HepG2 (cell line): ENCODE measurements at regions not wholly inside any gene's neighbourhood (a gene's known extent, or its start where the extent isn't known, plus 50 kb on each side); places are given as distances from the start of the nearest gene placed in this dataset.

Experiments
- ATAC-seq: fragments of 200-7000 bp; cut with Tn5 transposase; 3 replicates; pipeline ENCODE4 v1.9.1; 2020; ENCODE audit warnings: mild to moderate bottlenecking, moderate library complexity
- BruUV-seq: library from RNA; stranded (reverse); fragments of 400-500 nt; replicated peaks from 2 replicates; lab custom pipeline; 2021; lab: Mats Ljungman, UMichigan
- CTCF ChIA-PET: fragments of 300-600 bp; formaldehyde crosslinking; extraction: SDS; loops from one replicate; lab custom pipeline; 2021; ENCODE audit warnings: low total read pairs, inconsistent platforms, low intra/inter-chr PET ratio; lab: Yijun Ruan, JAX
- POLR2A ChIA-PET: fragments of 350-600 bp; sonication (Branson Sonifier 250); formaldehyde crosslinking; loops from one replicate; lab custom pipeline; 2020; ENCODE audit warnings: antibody characterized with exemption, inconsistent platforms; lab: Yijun Ruan, JAX
- DNase-seq: peaks from one replicate; pipeline ENCODE4 v3.0.0-alpha.2; 2015; ENCODE audit warnings: low spot score
- FAIRE-seq: peaks from 3 replicates; lab custom pipeline; 2011; peaks lifted over from hg19 to GRCh38; lab: Jason Lieb, UNC
- H2AFZ ChIP-seq: one replicate; pipeline ENCODE4 v1.6.1; 2011; ENCODE audit warnings: low read length, inconsistent platforms
- H3K27ac ChIP-seq: fragments of 300-600 bp; 3 replicates; pipeline ENCODE4 v1.8.0; 2011; ENCODE audit warnings: mixed run types, mild to moderate bottlenecking, mixed read lengths, low read length, inconsistent platforms; ENCODE audit not compliant: insufficient read depth; ENCODE audit errors: extremely low read length
- H3K27me3 ChIP-seq, 2 experiments: fragments of 200-600 bp in 1 of 2; 2 replicates in 1 of 2; 3 replicates in 1 of 2; pipeline versions ENCODE4 v1.6.0 to v1.8.0; 2011; ENCODE audit warnings: low read length in 2 of 2, mild to moderate bottlenecking in 2 of 2, moderate library complexity in 2 of 2, inconsistent platforms in 1 of 2; ENCODE audit not compliant: insufficient read depth in 2 of 2, control insufficient read depth in 1 of 2
- H3K36me3 ChIP-seq, 2 experiments: fragments of 200-600 bp in 1 of 2; replicated peaks in 1 of 2; 2 replicates in 1 of 2; 3 replicates in 1 of 2; pipeline versions ENCODE4 v1.5.1 to v1.8.0; 2011; ENCODE audit warnings: low read length in 2 of 2, inconsistent platforms in 1 of 2; ENCODE audit not compliant: insufficient read depth in 2 of 2, control insufficient read depth in 1 of 2
- H3K4me1 ChIP-seq: 2 replicates; pipeline ENCODE4 v1.5.1; 2012; ENCODE audit warnings: low read length, inconsistent platforms; ENCODE audit not compliant: insufficient read depth
- H3K4me2 ChIP-seq: 2 replicates; pipeline ENCODE4 v1.6.0; 2011; ENCODE audit warnings: low read depth, low read length, inconsistent platforms
- H3K4me3 ChIP-seq, 3 experiments: fragments of 200-600 bp in 1 of 3; sonication (generic), shearing (Covaris generic) in 1 of 3; replicated peaks in 1 of 3; 2 replicates each; pipeline ENCODE4 v1.5.1; 2011 to 2016; ENCODE audit warnings: low read length in 3 of 3, inconsistent platforms in 2 of 3, low read depth in 2 of 3, mild to moderate bottlenecking in 2 of 3, control low read depth in 1 of 3, mixed read lengths in 1 of 3; ENCODE audit not compliant: insufficient read depth in 1 of 3
- H3K79me2 ChIP-seq: one replicate; pipeline ENCODE4 v1.6.1; 2011; ENCODE audit warnings: low read length, inconsistent platforms; ENCODE audit not compliant: insufficient read depth
- H3K9ac ChIP-seq: 2 replicates; pipeline ENCODE4 v1.6.0; 2011; ENCODE audit warnings: mild to moderate bottlenecking, low read depth, low read length, inconsistent platforms; ENCODE audit not compliant: insufficient read depth
- H3K9me3 ChIP-seq: 2 replicates; pipeline ENCODE4 v1.5.1; 2012; ENCODE audit warnings: mild to moderate bottlenecking, low read length
- H4K20me1 ChIP-seq: 2 replicates; pipeline ENCODE4 v1.6.0; 2011; ENCODE audit warnings: inconsistent platforms, mild to moderate bottlenecking, low read length, moderate library complexity; ENCODE audit not compliant: insufficient read depth
- ASH2L ChIP-seq: fragments of 300-600, 200-600 bp; sonication (generic); IDR thresholded peaks from 2 replicates; pipeline ENCODE4 v1.7.0; 2017; ENCODE audit warnings: low read depth, mild to moderate bottlenecking, moderate library complexity, mixed read lengths, low read length; ENCODE audit not compliant: insufficient read length
- DNMT1 ChIP-seq: sonication (generic); formaldehyde crosslinking; IDR thresholded peaks from 2 replicates; pipeline ENCODE4 v1.5.1; 2020; ENCODE audit warnings: mild to moderate bottlenecking, missing genetic modification reagents
- MAFF ChIP-seq: IDR thresholded peaks from 2 replicates; pipeline ENCODE4 v1.6.1; 2011; ENCODE audit warnings: low read depth, low read length, improper control_type of control experiment
- MAFK ChIP-seq, 2 experiments: IDR thresholded peaks in 1 of 2; conservative IDR thresholded peaks in 1 of 2; 2 replicates each; pipeline ENCODE4 v1.6.1; 2011; ENCODE audit warnings: improper control_type of control experiment in 2 of 2, low read length in 2 of 2
- ZBTB43 ChIP-seq: sonication (generic); formaldehyde crosslinking; conservative IDR thresholded peaks from 2 replicates; pipeline ENCODE4 v1.4.0; 2020; ENCODE audit warnings: missing genetic modification reagents
- WGBS: methylation state at CpG from one replicate; pipeline ENCODE4 v1.1.6; 2017; ENCODE audit warnings: low lambda C conversion rate; 5-methylcytosine and 5-hydroxymethylcytosine counted together
- in situ Hi-C: cut with HindIII; loops from 2 replicates; pipeline ENCODE4 v1.10.0; 2017; ENCODE audit warnings: low pct_unique_long_range_greater_than_20kb; ENCODE audit not compliant: extremely low pct_ligation_motif_present
- intact Hi-C: fragments of 100-400 bp; cut with micrococcal nuclease; formaldehyde crosslinking; loops from one replicate; pipeline ENCODE4 v1.10.0; 2022; ENCODE audit not compliant: unreplicated experiment
- TF ChIP-seq, protein P1 (sequence below): sonication (generic); formaldehyde crosslinking; IDR thresholded peaks from 2 replicates; pipeline ENCODE4 v1.5.0; 2020; ENCODE audit warnings: missing genetic modification reagents
- TF ChIP-seq, protein P2 (sequence below): sonication (generic); formaldehyde crosslinking; IDR thresholded peaks from 2 replicates; pipeline ENCODE4 v1.4.0; 2020; ENCODE audit warnings: low read depth, missing genetic modification reagents

DNA sequence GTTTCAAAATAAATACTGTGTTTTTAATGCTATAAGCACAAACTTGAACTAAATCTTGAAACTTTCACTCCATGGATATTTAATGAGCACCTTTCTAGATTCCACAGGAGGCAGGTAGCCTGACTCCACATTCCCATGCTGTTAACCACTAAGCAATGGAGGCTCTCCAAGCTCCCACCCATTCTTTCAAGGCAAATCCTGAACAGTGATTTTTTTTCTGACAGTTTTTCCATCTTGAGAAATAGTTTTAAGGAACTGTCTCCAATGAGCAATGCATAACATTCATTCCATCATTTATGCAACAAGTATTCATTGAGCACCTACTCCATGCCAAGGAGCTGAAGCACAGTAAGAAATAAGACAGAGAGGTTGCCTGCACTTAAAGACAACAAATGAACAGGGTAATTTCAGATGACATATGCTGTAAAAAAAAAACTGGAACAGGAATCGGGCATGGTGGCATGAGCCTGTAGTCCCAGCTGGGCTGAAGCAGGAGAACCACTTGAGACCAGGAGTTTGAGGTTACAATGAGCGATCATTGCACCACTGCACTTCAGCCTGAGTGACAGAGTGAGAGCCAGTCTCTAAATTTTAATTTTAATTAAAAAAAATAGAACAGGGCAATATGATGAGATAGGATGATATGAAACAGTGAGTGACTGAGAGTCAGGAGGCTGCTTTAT, 102.3 kb upstream of the CPSF6 start (continued):
- TF ChIP-seq ZBTB43 (CRISPR knock-in tag) = no peak
- TF ChIP-seq, protein P1, sequence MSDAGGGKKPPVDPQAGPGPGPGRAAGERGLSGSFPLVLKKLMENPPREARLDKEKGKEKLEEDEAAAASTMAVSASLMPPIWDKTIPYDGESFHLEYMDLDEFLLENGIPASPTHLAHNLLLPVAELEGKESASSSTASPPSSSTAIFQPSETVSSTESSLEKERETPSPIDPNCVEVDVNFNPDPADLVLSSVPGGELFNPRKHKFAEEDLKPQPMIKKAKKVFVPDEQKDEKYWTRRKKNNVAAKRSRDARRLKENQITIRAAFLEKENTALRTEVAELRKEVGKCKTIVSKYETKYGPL (CRISPR knock-in tag) = no peak
- no peak for TF ChIP-seq DNMT1 (CRISPR knock-in tag)
- TF ChIP-seq, all 625 proteins: peak for 0

GRCh38 chr12:69141074-69141473, 98.3 kb upstream of the CPSF6 start:
- POLR2A ChIA-PET = no interaction called here
- H3K9me3 ChIP-seq = no peaks in the 10 kb centered on the region
- no peak for TF ChIP-seq ASH2L
- TF ChIP-seq MAFK (conservative IDR thresholded peaks at IDR 0.05 in 1 of 2, IDR thresholded peaks at IDR 0.05 in 1 of 2; ENCODE audit: low read length in 2 of 2) = peak; percentile 69 to 76; a peak in 3 of 4 replicates
- TF ChIP-seq, protein P2, sequence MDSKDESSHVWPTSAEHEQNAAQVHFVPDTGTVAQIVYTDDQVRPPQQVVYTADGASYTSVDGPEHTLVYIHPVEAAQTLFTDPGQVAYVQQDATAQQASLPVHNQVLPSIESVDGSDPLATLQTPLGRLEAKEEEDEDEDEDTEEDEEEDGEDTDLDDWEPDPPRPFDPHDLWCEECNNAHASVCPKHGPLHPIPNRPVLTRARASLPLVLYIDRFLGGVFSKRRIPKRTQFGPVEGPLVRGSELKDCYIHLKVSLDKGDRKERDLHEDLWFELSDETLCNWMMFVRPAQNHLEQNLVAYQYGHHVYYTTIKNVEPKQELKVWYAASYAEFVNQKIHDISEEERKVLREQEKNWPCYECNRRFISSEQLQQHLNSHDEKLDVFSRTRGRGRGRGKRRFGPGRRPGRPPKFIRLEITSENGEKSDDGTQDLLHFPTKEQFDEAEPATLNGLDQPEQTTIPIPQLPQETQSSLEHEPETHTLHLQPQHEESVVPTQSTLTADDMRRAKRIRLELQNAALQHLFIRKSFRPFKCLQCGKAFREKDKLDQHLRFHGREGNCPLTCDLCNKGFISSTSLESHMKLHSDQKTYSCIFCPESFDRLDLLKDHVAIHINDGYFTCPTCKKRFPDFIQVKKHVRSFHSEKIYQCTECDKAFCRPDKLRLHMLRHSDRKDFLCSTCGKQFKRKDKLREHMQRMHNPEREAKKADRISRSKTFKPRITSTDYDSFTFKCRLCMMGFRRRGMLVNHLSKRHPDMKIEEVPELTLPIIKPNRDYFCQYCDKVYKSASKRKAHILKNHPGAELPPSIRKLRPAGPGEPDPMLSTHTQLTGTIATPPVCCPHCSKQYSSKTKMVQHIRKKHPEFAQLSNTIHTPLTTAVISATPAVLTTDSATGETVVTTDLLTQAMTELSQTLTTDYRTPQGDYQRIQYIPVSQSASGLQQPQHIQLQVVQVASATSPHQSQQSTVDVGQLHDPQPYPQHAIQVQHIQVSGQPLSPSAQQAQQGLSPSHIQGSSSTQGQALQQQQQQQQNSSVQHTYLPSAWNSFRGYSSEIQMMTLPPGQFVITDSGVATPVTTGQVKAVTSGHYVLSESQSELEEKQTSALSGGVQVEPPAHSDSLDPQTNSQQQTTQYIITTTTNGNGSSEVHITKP (CRISPR knock-in tag) = no peak
- peak; percentile 65 for TF ChIP-seq MAFF
- TF ChIP-seq, all 625 proteins: peak for 2
- Histone ChIP-seq H3K9ac (no peak overlapping the region), H3K36me3 (no peaks in the 10 kb centered on the region), H3K4me1 (no peaks in the 10 kb centered on the region), H3K27me3 (no peaks in the 10 kb centered on the region), H4K20me1 (no peaks in the 10 kb centered on the region), H3K4me2 (no peak overlapping the region), H3K4me3 (no peak overlapping the region), H2AFZ (no peak overlapping the region), H3K79me2 (no peaks in the 10 kb centered on the region), H3K27ac (no peak overlapping the region)
- CTCF ChIA-PET = no interaction called here
- intact Hi-C loops (no loop called here), in situ Hi-C loops (no loop called here)
- no peak for ATAC-seq
- FAIRE-seq = no peak
- DNase-seq = no peak
- 43% methylated on average over 2 of the region's 2 CpGs for WGBS
- no TSS peak for BruUV-seq
